ENCODE measurements at regions not wholly inside any gene's neighbourhood (a gene's known extent, or its start where the extent isn't known, plus 50 kb on each side); places are given as distances from the start of the nearest gene placed in this dataset.

DNA sequence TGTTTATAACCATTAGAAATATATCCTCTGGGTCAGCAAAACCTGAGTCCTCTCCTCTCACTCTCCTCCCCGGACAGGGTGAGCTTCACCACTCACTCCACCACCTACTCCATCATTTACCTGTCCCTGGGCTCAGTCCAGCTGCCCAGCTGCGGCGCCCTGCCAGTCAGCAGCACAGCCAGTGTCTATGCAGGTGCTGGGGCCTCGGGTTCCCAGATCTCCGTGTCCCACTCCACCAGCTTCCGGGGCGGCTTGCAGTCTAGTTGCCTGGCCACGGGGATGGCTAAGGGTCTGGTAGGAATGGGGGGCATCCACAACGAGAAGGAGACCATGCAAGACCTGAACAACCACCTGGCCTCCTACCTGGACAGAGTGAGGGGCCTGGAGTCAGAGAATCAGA, 662.2 kb upstream of the ACTRT1 start:
- no peak for TF ChIP-seq TAF1 (IDR thresholded peaks at IDR 0.05; ENCODE audit: low read depth)
- TF ChIP-seq EZH2 (IDR thresholded peaks at IDR 0.05; ENCODE audit: borderline replicate concordance, insufficient read depth, low read length, poor library complexity, severe bottlenecking) = no peak
- no peak for TF ChIP-seq RAD21 (conservative IDR thresholded peaks at IDR 0.05)
- TF ChIP-seq, protein P1, sequence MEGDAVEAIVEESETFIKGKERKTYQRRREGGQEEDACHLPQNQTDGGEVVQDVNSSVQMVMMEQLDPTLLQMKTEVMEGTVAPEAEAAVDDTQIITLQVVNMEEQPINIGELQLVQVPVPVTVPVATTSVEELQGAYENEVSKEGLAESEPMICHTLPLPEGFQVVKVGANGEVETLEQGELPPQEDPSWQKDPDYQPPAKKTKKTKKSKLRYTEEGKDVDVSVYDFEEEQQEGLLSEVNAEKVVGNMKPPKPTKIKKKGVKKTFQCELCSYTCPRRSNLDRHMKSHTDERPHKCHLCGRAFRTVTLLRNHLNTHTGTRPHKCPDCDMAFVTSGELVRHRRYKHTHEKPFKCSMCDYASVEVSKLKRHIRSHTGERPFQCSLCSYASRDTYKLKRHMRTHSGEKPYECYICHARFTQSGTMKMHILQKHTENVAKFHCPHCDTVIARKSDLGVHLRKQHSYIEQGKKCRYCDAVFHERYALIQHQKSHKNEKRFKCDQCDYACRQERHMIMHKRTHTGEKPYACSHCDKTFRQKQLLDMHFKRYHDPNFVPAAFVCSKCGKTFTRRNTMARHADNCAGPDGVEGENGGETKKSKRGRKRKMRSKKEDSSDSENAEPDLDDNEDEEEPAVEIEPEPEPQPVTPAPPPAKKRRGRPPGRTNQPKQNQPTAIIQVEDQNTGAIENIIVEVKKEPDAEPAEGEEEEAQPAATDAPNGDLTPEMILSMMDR (IDR thresholded peaks at IDR 0.05; ENCODE audit: poor library complexity, severe bottlenecking) = no peak
- TF ChIP-seq POLR2AphosphoS5 (IDR thresholded peaks at IDR 0.05) = no peak
- TF ChIP-seq EP300 (conservative IDR thresholded peaks at IDR 0.05; ENCODE audit: poor library complexity, severe bottlenecking) = no peak
